Head of caudate nucleus (tissue), 42 donors: ENCODE measurements at regions not wholly inside any gene's neighbourhood (a gene's known extent, or its start where the extent isn't known, plus 50 kb on each side); places are given as distances from the start of the nearest gene placed in this dataset.

Experiments used
- DNase-seq, 42 donors: peaks; one replicate each; pipeline versions ENCODE4 v3.0.0 to v3.0.0-alpha.2; 2020 to 2021; ENCODE audit warnings: mixed read lengths in 7 of 42
- intact Hi-C: fragments of 100-400 bp; cut with DNase I; formaldehyde crosslinking; loops from one replicate; pipeline ENCODE4 v1.15.0; 2022

DNA sequence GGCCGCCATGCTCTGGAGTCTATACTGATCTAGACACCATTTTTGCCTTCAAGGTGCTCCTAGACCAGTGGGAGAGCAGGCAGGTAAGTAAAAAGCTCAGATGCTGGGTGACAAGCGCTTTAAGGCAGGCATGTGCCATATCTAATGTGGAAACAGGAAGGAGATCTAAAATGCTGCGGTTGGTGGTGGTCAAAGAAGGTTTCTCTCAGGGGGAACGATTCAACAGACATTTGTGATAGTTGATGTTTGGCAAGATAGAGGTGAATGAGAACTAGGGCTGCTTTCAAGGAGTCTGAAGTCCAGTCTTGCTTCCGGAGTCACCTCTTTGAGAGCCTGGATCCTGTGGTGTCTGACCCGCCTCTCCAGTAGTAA lies 146.2 kb upstream of the KLF4 start:
- intact Hi-C loops, result loop anchor here (5.0 kb wide), 2 partner anchors 117 to 148 kb away; partner anchors contain the start of gene KLF4

DNA sequence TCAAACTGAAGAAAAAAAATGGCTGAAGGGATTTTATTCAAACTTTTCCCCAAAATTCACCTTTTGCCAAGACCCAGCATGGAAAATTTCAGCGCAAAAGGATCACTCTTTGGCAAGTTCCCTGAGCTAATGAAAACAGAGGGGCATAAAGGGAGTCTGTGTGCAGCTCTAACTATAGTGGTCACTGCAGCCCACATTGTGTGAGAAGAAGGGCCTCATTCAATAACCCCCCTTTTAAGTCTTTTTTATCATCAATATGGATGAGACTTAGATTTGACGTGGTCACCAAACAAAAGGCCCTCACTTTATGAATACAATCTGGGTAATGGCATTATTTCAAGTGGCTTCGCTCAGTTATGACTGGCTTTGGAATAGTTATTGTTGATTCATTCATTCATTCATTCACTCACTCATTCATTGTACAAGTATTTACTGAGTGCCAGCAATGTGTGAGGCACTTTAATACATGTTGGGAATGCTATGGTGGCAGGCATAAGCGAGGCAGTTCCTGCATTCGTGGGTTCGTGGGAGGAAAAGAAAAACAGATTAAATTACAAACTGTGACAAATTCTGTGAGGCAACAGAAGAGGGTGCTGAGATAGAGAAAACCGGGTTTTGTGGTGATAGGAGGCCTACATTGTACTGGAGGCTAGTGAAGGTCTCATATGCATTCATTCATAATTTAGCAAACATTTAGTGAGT lies 145.7 kb upstream of the KLF4 start:
- intact Hi-C loops, result loop anchor here (5.0 kb wide), 2 partner anchors 117 to 148 kb away; partner anchors contain the start of gene KLF4

More for the DNA sequence above, 146.2 kb upstream of the KLF4 start:
- no peak for DNase-seq

DNA sequence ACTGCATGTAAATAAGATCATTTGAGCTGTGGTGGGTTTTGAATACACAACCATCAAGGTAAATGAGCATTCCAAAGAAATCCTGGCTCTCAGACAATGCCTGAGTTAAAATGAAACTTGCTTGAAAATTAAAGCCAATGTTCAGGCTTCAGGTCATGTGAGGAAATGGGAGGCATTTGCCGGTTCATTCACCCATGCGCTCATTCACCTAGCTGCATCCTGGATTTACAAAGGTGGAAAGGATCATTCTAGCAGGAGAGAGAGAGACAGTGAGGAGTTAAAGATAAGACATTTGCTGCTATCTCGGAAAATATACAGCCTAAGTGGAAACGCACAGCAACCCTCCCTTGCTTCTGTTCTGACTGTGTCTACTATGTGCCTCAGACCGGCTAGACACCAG lies 143.8 kb upstream of the KLF4 start:
- intact Hi-C loops, result no loop called here
- DNase-seq, result no peak

More for the DNA sequence above, 145.7 kb upstream of the KLF4 start:
- peak in 21 of 42 donors; percentile 12 to 77 (median 38) for DNase-seq

DNA sequence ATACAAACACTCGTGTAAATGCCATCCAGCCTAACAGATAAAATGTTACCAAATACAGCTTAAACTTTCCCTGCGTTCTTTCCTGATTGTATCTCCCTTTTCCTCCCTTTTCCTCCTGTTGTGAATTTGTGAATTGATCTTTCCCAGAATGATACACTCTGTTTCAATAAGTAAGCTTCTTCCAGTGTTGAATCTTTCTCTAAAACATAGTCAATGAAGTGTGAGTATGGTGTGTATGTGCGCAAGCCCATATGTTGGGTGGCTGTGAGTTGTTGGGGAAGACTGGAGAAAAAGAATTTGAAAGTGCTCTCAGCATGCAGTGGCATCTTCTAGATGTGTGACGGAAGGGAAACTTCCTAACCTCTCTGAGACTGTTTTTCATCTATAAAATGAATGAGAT lies 143.1 kb upstream of the KLF4 start:
- DNase-seq, result no peak
- intact Hi-C loops, result no loop called here

DNA sequence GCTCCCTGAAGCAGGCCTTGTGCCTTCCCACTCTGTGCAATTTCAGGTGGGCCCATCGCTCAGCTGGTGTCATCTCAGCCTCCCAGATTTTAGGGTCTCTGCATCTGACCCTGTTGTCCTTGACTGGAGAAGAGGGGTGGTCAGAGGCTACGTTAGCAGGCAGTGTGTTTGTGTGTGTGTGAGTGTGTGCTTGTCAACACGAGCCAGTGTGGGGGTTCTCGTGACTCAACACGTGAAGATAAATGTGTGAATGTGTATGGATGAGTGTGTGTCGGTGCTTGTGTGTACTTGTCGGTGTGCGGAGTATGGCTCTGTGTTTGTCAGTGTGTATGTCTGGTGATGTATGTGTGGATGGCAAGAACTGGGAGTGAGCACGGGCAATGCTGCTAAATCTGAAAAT lies 142.6 kb upstream of the KLF4 start:
- DNase-seq, result no peak
- intact Hi-C loops, result no loop called here

DNA sequence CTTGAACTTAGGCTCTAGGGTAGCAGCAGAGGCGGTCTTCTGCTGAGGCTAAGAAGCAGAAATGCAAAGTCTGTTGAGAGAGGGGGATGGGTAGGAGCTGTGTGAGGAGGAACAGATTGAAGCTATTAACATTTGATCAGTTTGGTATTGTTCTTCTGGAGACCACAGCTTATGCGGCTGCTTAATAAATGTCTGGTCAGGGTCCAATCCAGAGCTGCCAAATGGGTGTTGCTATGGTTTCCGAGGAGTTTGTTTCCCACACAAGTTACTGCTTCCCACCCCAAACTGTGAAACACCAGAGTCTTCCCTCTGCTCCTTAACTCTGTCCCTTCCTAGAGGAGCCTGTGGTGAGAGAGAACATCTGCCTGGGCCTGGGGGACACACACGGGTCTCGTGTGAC lies 142.2 kb upstream of the KLF4 start:
- intact Hi-C loops, result no loop called here
- no peak for DNase-seq

DNA sequence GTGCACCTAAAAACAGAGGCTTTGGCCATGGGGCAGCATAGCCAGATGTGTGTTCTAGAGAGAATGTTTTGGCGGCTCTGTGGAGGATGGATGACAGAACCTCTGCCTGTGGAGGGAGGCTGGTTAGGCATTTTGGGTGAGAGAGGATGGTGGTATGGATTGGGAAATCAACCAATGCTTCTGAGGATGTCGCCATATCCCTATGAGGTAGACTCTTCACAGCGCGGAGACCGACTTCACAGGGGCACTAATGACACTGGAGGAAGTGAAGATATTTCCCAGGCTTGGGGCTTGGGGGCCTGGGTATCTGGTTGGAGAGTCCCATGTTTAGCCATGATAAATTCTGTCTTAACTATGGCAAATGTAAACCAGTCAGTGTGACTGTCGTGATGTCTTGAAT lies 140.6 kb upstream of the KLF4 start:
- intact Hi-C loops, result no loop called here
- DNase-seq, result no peak

DNA sequence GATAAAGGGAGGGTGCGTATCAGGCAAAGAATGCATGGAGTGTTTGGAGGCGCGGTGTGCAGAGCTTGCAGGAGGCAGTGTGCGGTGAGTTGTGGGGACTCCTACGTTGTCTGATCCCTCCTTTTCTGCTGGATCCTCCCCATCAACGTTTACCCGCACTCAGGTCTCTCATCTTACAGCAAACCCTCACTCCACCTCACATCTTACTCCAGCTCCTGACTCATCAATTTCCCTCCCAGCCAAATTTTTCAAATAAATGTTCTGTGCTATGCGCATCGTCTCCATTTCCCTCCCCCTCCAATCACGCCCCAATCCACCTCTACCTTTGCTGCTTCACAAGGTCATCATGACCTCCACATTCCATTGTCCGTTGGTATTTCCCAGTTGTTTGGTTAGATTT lies 138.9 kb upstream of the KLF4 start:
- intact Hi-C loops, result no loop called here
- no peak for DNase-seq

DNA sequence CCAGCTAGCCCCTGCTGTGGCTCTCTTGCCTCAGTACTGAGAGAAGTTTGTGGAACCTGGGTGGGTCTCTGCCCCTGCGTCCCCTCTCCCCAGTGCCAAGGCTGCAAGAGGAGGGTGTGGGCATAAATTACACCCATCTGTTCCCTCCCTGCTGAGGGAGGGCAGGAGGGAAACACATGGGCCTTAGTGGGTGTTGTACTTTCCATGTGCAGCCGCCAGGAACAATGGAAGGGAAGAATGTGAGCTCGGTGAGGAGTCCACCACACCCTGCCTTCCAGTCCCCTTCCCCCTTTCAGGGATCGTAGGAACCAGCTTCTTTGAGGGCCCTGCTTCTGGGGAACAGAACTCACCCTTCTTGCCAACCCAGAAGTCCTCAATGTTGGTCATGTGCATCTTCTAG lies 138.2 kb upstream of the KLF4 start:
- intact Hi-C loops, result no loop called here
- no peak for DNase-seq

DNA sequence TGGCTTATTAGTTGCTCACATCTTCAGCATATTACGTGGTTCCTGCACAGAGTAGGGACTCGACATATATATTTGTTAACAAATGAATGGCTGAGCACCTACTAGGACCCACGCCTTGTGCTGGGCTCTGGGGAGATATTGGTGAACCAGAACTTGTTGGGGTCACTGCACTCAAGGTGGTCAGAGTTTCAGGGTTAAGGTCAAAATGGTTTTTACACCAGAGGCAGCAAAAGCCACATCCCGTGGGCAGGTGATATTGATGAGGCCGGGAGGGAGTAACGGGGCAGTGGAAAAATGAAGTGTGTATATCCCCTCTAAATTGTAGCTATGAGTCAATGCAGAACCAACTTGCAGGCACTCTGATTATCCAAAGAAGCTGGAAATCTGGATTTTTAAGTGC lies 136.5 kb upstream of the KLF4 start:
- intact Hi-C loops, result no loop called here
- no peak for DNase-seq

DNA sequence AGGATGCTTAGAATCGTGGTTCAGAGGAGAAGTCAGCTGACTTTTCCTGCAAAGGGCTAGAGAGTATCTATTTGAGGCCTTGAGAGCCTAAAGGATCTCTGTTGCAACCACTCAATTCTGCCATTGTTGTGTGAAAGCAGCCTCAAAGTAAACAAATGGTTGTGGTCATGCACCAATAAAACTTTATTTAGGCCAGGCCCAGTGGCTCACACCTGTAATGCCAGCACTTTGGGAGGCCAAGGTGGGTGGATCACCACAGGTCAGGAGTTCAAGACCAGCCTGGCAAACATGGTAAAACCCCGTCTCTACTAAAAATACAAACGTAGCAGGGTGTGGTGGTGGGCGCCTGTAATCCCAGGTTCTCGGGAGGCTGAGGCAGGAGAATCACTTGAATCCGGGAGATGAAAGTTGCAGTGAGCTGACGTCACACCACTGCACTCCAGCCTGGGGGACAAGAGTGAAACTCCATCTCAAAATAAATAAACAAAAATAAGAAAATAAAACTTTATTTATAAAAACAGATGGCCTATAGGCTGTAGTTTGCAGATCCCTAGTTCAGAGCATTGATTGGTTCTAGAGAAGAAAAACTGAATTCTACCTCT lies 135.9 kb upstream of the KLF4 start:
- intact Hi-C loops, result no loop called here
- no peak for DNase-seq

DNA sequence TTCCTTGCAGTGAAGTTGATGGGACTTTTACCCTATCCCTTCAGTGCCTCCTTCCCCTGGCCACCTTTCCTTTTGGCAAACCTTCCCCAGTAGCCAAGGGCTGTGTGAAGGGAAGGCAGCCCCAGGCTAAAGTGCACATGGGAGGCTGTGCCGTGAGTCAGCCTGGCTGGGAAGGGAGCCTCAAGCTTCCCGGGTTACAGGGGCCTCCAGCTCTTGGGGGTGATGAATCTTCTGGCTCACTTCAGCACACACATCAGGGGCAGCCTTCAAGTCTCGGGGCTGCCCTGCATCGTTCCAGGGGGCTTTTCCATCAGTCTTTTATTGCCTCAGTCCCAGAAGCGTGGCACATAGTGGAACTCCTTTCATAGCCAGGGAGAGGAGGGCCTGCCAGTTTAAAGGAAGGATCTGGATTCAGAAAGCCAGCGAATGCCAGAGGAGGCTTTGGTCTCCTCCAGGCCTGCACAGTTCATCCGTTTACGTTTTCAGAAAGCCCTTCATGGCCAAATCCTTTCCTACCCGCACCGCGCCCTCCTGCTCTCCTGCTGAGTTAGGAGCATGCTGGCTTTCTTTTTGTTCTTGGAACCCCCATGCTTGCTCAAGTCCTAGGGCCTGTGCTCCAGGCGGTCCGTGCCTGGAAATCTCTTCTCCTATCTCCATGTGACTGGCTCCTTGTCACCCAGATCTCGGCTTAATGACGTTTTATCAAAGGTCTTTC lies 134.8 kb upstream of the KLF4 start:
- DNase-seq, result no peak

DNA sequence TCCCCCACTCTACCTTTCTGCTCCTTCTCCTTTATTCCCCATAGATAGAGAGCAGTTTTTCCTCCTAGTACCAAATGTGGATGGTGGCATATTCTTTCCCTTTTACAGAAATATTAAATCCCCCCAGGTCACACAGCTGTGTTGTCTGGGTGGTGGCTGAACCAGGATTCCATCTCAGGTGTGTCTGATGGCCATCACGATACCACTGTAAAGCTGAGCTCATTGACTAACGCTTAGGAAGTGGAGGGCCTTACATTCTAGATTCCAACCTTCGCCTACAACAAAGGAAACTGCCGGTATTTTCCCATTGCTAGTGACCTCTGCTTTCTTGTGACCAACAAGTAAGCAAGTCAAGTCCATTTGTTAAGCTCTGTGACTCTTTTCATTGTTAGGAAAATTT lies 131.9 kb upstream of the KLF4 start:
- no peak for DNase-seq
- intact Hi-C loops, result no loop called here

More for the DNA sequence above, 134.8 kb upstream of the KLF4 start:
- intact Hi-C loops, result no loop called here

DNA sequence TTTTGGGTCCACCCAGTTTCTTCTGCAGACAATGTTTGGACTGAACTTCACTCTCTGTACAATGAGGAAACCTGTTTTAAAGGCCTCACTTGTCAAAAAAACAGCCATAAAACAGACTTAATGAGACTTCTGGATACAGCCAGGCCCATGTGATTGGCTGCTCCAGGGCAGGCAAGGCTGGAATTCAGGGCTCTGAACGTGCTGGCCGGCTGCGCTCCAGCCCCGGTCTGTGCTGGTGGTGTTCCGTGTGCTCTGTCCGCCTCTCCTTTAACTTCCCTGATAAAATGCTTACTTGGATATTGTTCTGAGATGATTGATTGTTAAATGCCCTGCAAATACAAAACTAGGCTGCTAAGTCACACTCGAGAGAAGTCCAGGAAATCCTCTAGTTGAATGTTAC lies 131.2 kb upstream of the KLF4 start:
- no peak for DNase-seq
- intact Hi-C loops, result no loop called here

DNA sequence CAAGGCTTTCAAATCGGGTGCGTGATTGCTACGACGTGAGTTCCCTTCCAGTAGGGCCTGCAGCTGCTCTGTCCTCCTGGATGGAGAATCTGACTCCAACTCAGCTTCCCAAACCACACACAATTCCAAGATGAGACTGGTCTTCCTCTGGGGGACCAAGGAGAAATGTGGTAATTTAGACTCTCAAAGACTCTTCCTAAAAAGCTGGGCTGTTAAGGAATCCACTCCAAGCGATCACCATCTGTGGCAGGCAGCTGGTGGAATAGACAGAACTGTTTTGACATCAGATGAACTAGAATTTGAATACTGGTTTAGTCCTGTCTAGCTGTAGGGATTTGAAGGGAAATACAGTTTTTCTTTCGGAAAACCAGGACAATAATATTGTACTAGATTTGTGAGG lies 130.7 kb upstream of the KLF4 start:
- intact Hi-C loops, result no loop called here
- DNase-seq, result no peak

DNA sequence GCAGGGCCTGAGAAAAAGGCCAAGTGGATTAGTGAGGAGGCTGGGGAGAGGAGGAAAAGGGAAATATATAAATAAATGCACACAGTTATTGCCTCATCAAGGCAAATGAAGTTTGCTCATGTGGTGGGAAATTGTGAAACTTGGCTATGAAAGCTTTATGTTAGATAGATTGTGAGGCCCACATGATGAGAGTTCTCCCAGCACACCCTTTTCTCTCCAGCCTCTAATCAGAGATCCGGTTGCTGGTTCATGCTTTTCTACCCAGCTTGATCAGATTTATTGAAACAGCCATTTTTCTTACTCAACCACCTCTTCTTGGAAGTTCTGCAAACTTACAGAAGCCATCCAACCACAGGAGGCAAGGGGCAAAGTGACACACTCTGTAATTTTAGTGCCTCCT lies 125.8 kb upstream of the KLF4 start:
- intact Hi-C loops, result no loop called here
- no peak for DNase-seq

DNA sequence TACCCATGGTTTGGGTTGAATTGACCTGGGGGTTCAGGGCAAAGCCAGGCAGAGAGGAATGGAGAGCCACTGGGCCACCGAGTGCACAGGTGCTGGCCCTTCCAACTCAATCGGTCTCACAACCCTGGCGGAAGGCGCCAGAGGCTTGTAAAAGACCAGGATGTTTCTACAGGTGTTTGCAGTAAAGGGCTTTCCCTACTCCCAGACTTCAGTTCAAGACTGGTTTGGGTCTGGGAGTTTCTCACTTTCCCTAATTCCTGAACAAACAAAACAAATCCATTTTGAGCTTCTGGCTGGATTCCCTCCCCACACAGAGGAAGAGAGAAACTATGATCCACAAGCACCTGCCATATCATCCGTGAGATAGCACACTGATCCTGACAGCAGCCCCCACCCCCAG lies 125.2 kb upstream of the KLF4 start:
- DNase-seq, result no peak
- intact Hi-C loops, result no loop called here

DNA sequence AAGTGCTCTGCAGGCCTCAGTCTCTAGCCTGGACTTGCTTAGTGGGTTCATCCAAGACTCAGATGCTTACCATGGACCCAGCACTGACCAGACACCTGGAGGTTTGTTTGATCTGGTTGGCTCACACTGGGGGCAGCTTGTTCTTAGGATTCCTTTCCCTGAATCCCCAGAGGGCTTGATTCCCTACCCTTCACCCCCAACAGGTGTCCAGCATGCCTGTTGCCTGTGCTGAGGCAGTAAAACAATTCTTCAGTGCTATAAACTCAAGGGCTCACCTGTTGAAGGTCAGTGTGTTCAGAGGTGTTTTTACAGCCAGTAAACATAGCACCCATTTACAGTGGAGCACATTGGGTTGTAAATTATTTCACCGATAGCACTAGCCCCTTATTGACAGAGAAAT lies 123.8 kb upstream of the KLF4 start:
- no peak for DNase-seq
- intact Hi-C loops, result no loop called here

DNA sequence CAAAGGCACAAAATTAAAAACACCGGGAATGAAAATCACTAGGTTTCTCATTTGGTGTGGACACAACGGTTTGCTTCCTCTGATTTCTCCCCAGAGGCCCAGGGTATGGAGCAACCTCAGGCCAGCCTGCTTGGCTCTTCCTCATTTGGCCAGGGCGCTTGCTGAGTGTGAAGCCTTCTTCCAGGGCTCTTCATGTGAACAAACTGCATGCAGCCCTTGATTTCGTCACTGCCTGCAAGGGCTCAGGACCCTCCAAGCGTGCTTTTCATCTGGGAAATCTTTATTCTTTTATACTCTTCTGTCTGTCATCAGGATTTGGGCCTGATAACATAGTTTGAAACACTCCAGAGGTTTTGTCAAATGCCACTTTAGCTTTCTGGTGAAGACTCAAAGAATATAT lies 122.6 kb upstream of the KLF4 start:
- intact Hi-C loops, result no loop called here
- DNase-seq, result peak in 35 of 42 donors; percentile 9 to 72 (median 37)

DNA sequence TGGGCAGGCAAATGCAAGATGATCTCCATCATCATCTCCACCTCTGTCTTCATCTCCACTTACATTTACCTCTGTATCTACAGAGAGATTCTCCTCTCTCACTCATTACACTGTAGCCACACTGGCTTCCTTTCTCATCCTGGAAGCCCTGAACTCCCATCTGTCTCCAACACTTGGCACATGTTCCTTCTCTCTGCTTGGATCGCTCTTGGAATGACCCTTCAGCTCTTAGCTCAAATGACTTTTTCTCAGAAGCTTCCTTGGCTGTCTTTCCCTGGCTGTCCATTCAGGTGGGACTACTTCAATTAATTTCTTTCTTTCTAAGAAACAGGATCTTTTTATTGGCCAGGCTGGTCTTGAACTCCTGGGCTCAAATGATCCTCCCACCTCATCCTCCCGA lies 120.0 kb upstream of the KLF4 start:
- no peak for DNase-seq
- intact Hi-C loops, result no loop called here
